ENCODE measurements at regions not wholly inside any gene's neighbourhood (a gene's known extent, or its start where the extent isn't known, plus 50 kb on each side); places are given as distances from the start of the nearest gene placed in this dataset.

DNA sequence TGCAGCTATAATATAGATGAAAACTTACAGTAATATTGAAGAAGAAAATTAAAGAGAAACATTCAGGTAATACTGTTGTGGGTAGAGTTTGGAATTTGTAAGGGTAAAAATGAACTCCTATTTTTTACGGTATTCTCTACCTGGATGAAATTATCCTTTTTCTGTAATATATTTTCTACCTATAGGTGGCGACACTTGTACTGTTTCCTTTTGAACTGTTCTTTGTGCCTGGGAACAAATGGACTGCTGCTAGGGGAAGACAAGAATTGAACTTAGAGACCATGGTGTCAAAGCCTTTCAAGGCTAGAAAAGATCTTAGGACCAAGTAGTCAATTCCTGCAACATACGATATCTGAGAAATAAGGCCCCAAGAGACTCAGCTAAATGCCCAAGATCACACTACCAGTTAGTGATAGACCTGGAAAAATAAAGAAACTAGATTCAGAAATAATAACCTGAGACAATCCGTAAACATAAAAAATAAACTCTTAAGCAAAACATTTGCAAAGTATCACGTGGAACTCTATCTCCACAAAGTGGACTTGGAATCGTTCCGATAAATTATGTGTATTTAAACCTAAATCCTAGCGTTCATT is 383.8 kb downstream of the TFAP2A start:
- Histone ChIP-seq H3K27ac (ENCODE audit: low read depth) (no peak overlapping the region), H3K4me1 (ENCODE audit: insufficient read depth) (no peaks in the 10 kb centered on the region), H3K36me3 (ENCODE audit: insufficient read depth) (no peaks in the 10 kb centered on the region), H3K4me3 (ENCODE audit: low read depth, low read length) (no peak overlapping the region)
- DNase-seq (ENCODE audit: extremely low spot score) = no peak
- 49% methylated on average over 8 of the region's 8 CpGs for WGBS

DNA sequence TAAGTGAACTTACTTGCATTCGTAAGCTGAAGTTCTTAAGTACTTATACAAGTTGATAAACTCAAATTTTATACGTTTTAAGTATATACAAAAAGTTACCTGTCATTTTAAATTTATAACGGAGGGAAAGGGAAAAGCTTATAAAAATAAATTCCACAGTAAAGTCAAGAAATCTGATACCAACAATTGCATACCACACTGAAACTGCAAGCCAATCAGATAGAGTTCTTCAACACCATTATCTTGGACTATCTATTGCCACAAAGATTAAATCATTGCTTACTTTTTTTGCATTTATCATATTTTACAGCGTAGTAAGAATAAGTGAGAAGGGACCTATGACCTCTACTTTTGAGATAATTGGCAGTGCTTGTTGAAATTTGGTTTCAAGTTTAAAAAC is 386.7 kb downstream of the TFAP2A start:
- Histone ChIP-seq H3K4me3 (ENCODE audit: low read depth, low read length) (no peak overlapping the region), H3K4me1 (ENCODE audit: insufficient read depth) (no peaks in the 10 kb centered on the region), H3K27ac (ENCODE audit: low read depth) (no peak overlapping the region), H3K36me3 (ENCODE audit: insufficient read depth) (no peaks in the 10 kb centered on the region)
- 17% methylated on average over 4 of the region's 4 CpGs for WGBS
- DNase-seq (ENCODE audit: extremely low spot score) = no peak

DNA sequence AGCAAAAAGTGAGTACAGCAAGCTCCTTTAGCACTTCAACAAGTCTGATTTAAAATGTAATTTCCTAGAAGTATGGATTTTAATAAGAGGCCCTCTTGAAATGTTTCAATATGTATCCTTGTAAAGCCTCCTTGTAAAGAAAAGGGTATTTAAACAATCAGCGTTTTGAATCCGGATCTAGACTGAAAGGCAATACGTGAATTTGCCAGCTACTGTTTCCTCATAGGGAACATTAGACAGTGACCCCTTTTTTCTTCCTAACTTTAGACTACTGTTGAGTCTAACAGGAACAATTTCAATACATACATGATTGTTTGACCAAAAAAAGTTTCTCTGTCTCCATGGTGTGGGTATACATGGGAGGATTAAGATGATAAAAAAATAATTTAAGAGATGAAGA is 395.0 kb downstream of the TFAP2A start:
- H3K4me3 ChIP-seq (ENCODE audit: low read depth, low read length) = no peak overlapping the region
- no peak for DNase-seq (ENCODE audit: extremely low spot score)
- H3K27ac ChIP-seq (ENCODE audit: low read depth) = no peak overlapping the region
- H3K4me1 ChIP-seq (ENCODE audit: insufficient read depth) = no peaks in the 10 kb centered on the region
- H3K36me3 ChIP-seq (ENCODE audit: insufficient read depth) = no peaks in the 10 kb centered on the region
- WGBS = 66% methylated on average over 3 of the region's 3 CpGs

DNA sequence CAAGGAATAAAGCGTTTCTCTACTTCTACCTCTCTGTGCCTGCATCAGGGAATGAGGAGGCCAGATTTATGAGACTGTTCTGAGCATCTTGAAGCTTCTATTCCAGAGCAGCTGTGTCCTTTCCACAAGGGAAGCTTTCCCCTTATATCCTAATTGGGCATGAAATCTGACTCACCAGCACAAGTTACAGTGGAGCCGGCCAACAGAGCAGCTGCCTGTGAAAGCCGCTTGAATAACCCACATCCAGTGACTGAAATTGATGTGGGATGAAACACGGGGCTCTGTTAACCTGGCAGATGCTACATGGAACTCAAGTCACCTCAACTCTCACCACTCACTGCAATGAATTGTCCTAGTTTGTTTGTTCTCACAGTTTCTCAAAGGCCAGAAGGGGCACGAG is 400.3 kb downstream of the TFAP2A start:
- H3K36me3 ChIP-seq (ENCODE audit: insufficient read depth) = no peaks in the 10 kb centered on the region
- DNase-seq (ENCODE audit: extremely low spot score) = no peak
- H3K4me3 ChIP-seq (ENCODE audit: low read depth, low read length) = no peak overlapping the region
- no peaks in the 10 kb centered on the region for H3K4me1 ChIP-seq (ENCODE audit: insufficient read depth)
- WGBS = 32% methylated on average over 5 of the region's 5 CpGs
- no peak overlapping the region for H3K27ac ChIP-seq (ENCODE audit: low read depth)

DNA sequence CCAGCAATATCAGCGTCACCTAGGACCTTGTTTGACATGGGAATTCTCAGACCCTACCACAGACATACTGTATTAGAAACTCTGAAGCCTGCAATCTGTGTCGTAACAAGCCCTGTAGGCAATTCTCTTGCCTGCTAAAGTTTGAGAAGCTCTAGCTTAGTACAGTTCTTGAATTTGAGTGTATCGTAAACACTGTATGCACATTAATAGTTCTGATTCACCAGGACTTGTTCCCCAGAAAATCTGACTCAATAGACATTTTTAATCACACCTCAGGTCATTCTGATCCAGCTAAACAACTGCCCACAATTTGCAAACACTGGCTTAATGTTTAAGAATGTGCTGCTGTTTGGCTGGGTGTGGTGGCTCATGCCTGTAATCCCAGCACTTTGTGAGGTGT is 414.3 kb downstream of the TFAP2A start:
- H3K27ac ChIP-seq (ENCODE audit: low read depth) = no peak overlapping the region
- WGBS = 82% methylated on average over 3 of the region's 3 CpGs
- no peak for DNase-seq (ENCODE audit: extremely low spot score)
- no peak overlapping the region for H3K4me3 ChIP-seq (ENCODE audit: low read depth, low read length)
- H3K36me3 ChIP-seq (ENCODE audit: insufficient read depth) = no peaks in the 10 kb centered on the region
- H3K4me1 ChIP-seq (ENCODE audit: insufficient read depth) = no peaks in the 10 kb centered on the region

DNA sequence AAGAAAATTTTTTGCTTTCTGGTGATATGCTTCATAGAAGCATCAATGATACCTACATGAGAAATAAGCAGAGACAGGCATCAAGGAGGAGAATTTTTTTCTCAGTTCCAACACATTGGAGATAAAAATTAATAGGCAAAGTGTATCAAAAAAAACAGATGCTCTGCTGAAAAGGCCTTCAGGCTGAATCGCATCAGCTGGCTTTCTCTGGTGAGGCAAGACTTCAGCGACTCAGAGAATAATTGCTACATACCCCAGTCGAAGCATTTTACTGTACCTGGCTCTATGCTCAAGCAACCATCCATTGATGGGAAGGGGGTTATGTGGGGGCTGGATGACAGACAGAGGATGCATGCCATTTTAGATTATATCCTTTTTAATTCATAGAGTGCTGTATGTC is 415.1 kb downstream of the TFAP2A start:
- Histone ChIP-seq H3K36me3 (ENCODE audit: insufficient read depth) (no peaks in the 10 kb centered on the region), H3K27ac (ENCODE audit: low read depth) (no peak overlapping the region), H3K4me1 (ENCODE audit: insufficient read depth) (no peaks in the 10 kb centered on the region), H3K4me3 (ENCODE audit: low read depth, low read length) (no peak overlapping the region)
- WGBS = 46% methylated on average over 3 of the region's 3 CpGs
- no peak for DNase-seq (ENCODE audit: extremely low spot score)

DNA sequence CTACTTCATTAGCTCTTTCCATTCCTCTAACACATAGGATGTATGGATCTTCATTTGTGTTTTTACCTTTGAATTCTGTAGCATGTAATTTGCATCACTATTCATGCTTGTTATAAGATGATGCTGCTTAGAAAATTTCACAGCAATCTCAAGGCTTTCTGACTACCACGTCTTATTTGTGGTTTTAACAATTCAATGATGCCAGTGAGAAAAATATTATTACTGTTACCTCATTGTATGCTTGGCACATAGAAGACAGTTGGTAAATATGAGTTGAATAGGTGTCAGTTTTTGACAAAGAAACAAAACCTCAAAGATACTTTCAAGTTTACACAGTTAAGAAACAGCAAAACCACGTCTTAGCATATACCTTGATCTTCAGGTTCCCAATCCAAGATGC is 428.6 kb downstream of the TFAP2A start:
- no peaks in the 10 kb centered on the region for H3K4me1 ChIP-seq (ENCODE audit: insufficient read depth)
- no peaks in the 10 kb centered on the region for H3K36me3 ChIP-seq (ENCODE audit: insufficient read depth)
- no peak overlapping the region for H3K27ac ChIP-seq (ENCODE audit: low read depth)
- 70% methylated on average over 2 of the region's 2 CpGs for WGBS
- H3K4me3 ChIP-seq (ENCODE audit: low read depth, low read length) = no peak overlapping the region
- no peak for DNase-seq (ENCODE audit: extremely low spot score)

DNA sequence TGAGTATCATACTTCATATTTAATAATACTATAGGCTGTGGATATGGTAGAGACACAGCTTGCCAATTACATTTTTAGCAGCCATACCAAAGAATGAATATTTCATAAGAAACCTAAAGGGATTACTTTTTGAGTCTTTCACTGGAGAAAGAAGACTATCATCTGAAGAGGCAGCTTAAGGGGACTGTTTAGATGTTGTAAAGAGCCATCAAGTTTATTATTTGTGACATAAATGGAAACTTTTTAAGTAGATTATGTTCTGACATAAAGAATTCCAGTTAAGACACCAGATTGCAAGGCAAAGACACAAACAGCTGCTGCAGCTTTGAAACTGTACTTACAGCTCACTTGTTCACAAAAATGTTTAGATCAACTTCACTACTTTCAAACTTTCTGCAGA is 429.4 kb downstream of the TFAP2A start:
- H3K4me1 ChIP-seq (ENCODE audit: insufficient read depth) = no peaks in the 10 kb centered on the region
- no peak for DNase-seq (ENCODE audit: extremely low spot score)
- H3K4me3 ChIP-seq (ENCODE audit: low read depth, low read length) = no peak overlapping the region
- H3K36me3 ChIP-seq (ENCODE audit: insufficient read depth) = no peaks in the 10 kb centered on the region
- H3K27ac ChIP-seq (ENCODE audit: low read depth) = no peak overlapping the region

- DNase-seq (ENCODE audit: extremely low spot score) = no peak
- Histone ChIP-seq H3K4me1 (ENCODE audit: insufficient read depth) (no peaks in the 10 kb centered on the region), H3K36me3 (ENCODE audit: insufficient read depth) (no peaks in the 10 kb centered on the region), H3K4me3 (ENCODE audit: low read depth, low read length) (no peak overlapping the region), H3K27ac (ENCODE audit: low read depth) (no peak overlapping the region)
These were observed 430.3 kb downstream of the TFAP2A start for GRCh38 chr6:9984607-9985006.

DNA sequence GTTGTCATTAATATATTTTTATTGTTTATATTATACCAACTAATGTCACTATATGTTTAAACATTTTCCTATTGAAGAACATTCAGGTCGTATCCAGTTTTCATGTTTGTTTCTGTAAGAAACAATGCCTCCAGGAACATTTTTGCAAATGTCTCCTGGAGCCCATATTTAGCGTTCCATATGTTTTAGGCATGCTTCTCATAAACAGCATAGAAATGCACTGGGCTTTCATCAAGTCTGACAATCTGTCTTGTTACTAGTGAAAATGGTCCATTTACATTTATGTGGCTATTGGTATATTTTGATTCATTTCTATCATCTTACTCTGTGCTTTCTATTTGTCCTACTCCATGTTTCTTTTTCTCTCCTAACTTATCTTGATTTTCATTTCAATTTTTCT is 431.7 kb downstream of the TFAP2A start:
- Histone ChIP-seq H3K4me3 (ENCODE audit: low read depth, low read length) (no peak overlapping the region), H3K4me1 (ENCODE audit: insufficient read depth) (no peaks in the 10 kb centered on the region), H3K27ac (ENCODE audit: low read depth) (no peak overlapping the region), H3K36me3 (ENCODE audit: insufficient read depth) (no peaks in the 10 kb centered on the region)
- no peak for DNase-seq (ENCODE audit: extremely low spot score)
- WGBS = 79% methylated on average over 2 of the region's 2 CpGs

- Histone ChIP-seq H3K4me1 (ENCODE audit: insufficient read depth) (no peaks in the 10 kb centered on the region), H3K36me3 (ENCODE audit: insufficient read depth) (no peaks in the 10 kb centered on the region), H3K4me3 (ENCODE audit: low read depth, low read length) (no peak overlapping the region), H3K27ac (ENCODE audit: low read depth) (no peak overlapping the region)
- WGBS = 51% methylated on average over 5 of the region's 5 CpGs
- no peak for DNase-seq (ENCODE audit: extremely low spot score)
These were observed 432.7 kb downstream of the TFAP2A start for GRCh38 chr6:9982215-9982614.

GRCh38 chr6:9979996-9980395 is 434.9 kb downstream of the TFAP2A start:
- Histone ChIP-seq H3K4me1 (ENCODE audit: insufficient read depth) (no peaks in the 10 kb centered on the region), H3K4me3 (ENCODE audit: low read depth, low read length) (no peak overlapping the region), H3K36me3 (ENCODE audit: insufficient read depth) (no peaks in the 10 kb centered on the region), H3K27ac (ENCODE audit: low read depth) (no peak overlapping the region)
- no peak for DNase-seq (ENCODE audit: extremely low spot score)
- 79% methylated on average over 5 of the region's 5 CpGs for WGBS

DNA sequence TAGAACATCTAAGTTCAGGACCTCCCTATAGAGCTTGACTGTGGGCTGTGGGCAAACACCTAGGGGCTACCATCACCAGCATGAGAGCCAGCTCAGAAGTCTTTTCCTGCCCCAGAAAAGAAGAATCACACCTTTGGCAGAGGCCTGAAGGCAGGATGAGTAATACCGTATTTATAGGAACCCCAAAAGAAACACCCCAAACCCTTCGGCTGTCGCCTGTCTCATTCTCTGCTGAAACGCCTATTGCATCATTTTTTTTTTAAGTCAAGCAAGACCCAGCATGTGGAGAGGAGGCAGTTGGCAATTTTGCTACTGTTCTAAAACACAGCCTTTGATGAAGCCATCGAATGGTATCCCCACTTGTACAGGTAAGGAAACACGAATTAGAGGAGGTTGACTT is 436.4 kb downstream of the TFAP2A start:
- no peak for DNase-seq (ENCODE audit: extremely low spot score)
- 83% methylated on average over 6 of the region's 6 CpGs for WGBS
- H3K4me3 ChIP-seq (ENCODE audit: low read depth, low read length) = no peak overlapping the region
- no peak overlapping the region for H3K27ac ChIP-seq (ENCODE audit: low read depth)
- H3K4me1 ChIP-seq (ENCODE audit: insufficient read depth) = no peaks in the 10 kb centered on the region
- H3K36me3 ChIP-seq (ENCODE audit: insufficient read depth) = no peaks in the 10 kb centered on the region

DNA sequence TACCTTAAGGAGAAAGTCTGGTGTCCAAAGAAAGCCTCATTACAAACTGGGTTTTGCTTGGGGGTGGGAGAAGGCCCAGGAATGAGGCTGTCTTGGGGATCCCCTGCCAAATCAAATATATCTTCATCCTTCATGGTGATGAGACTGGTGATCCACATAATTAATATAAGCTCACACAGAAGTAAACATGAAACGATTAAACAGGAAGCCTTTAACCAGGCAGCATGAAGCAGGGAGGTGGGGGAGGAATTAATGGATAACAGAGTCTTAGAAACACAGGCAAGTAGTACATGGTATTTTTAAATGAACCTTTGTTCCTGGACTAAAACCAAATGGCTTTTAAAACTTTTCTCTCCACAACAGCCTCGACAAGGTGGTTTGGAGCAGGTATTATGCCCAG is 437.5 kb downstream of the TFAP2A start:
- Histone ChIP-seq H3K4me1 (ENCODE audit: insufficient read depth) (no peaks in the 10 kb centered on the region), H3K36me3 (ENCODE audit: insufficient read depth) (no peaks in the 10 kb centered on the region), H3K4me3 (ENCODE audit: low read depth, low read length) (no peak overlapping the region), H3K27ac (ENCODE audit: low read depth) (no peak overlapping the region)
- no peak for DNase-seq (ENCODE audit: extremely low spot score)
- 10% methylated on average over 2 of the region's 2 CpGs for WGBS

DNA sequence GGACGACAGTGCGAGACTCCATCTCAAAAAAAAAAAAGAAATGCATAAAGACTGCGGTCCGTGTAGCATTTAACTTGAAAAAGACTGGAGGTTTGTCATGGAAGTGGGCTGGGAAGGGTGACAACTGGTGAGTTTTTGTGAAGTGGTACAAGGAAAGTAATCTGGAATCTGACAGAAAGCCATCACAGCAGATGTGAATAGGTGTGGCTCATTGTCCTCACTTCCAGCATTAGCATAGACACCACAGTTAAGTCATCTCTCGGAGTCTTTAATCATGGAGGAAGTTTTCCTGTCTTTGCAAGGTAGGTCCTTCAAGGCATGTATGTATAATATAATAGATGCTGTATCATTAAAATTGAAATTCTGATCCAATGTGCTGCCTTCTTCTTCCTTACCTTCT is 453.2 kb downstream of the TFAP2A start:
- no peak overlapping the region for H3K4me3 ChIP-seq (ENCODE audit: low read depth, low read length)
- H3K4me1 ChIP-seq (ENCODE audit: insufficient read depth) = no peaks in the 10 kb centered on the region
- no peak for DNase-seq (ENCODE audit: extremely low spot score)
- no peaks in the 10 kb centered on the region for H3K36me3 ChIP-seq (ENCODE audit: insufficient read depth)
- WGBS = 83% methylated on average over 5 of the region's 5 CpGs
- no peak overlapping the region for H3K27ac ChIP-seq (ENCODE audit: low read depth)
